HG03521 (cell line): ENCODE measurements at regions not wholly inside any gene's neighbourhood (a gene's known extent, or its start where the extent isn't known, plus 50 kb on each side); places are given as distances from the start of the nearest gene placed in this dataset.

Source experiments
- ATAC-seq: cut with Tn5 transposase; IDR thresholded peaks from one replicate; pipeline ENCODE4 v1.9.1; 2021; ENCODE audit warnings: mild to moderate bottlenecking, moderate library complexity; ENCODE audit not compliant: unreplicated experiment

DNA sequence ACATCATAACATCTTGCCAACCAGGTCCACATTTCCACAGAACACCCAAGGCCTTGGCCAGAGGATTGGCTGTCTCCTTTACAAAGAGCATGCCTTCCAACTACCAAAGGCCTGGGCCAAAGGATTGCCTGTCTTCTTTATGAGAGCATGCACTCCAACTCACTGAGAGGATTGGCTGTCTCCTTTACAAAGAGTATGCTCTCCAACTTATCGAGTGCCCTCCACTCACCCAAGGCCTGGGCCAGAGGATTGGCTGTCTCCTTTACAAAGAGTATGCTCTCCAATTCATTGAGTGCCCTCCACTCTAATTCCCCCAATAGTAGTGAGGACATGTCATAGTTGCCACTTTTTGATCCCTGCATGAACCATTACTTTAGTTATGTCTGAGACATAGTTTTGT lies 79.9 kb upstream of the TAS2R1 start:
- no peak for ATAC-seq

DNA sequence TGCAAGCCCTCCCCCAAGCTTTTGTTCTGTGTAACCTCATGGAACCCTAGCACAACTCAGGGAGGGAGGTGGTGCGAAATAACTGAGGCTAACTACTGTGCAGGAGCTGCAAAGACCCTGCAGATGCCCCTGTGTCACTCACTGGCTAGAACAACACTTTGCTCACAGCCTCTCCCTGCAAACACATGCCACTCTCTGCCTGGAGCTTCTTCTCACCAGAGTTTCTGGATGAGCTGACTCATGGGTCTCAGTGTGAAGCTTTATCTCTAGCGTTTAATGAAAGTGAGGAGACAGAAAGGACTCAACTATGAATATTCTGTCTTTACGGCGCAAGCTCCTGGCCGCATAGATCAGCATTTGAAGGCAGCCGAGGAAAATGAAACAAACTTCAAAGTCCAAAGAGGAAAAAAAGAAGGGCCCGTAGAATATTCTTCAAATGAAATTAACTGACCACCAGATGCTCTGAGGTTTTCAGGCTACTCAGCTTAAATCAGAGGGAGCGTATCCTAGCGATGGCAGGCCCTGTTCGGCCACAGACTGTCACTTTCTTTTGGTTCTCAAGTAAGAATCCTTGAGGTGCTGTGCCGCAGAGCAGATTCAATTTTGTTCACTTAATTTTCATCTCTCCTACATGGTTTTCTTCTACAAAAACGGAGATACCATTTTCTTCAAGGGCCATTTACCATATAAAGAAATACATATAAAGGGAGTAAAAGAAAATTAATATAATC lies 77.7 kb upstream of the TAS2R1 start:
- no peak for ATAC-seq

DNA sequence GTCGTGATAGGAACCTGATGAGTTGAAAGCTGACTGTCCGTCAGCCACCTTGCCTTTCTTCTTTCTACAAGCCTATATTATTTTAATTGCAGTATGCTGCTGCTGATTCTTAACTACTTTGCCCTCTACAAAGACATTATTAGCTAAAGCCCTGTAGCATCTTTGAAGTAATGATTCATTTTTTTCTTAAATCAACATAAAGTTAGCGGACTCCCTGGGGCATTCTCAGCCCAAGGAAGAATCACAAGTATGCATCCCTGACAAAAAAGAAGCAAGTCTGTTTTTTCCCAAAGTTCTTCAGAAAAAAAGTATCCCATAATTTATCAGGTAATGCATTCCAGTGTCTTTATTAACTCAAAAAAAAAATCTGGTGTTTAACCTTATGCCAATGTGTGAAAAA lies 69.5 kb upstream of the TAS2R1 start:
- ATAC-seq: no peak

- ATAC-seq: no peak
Observed at GRCh38 chr5:9698841-9699240, 68.7 kb upstream of the TAS2R1 start.

DNA sequence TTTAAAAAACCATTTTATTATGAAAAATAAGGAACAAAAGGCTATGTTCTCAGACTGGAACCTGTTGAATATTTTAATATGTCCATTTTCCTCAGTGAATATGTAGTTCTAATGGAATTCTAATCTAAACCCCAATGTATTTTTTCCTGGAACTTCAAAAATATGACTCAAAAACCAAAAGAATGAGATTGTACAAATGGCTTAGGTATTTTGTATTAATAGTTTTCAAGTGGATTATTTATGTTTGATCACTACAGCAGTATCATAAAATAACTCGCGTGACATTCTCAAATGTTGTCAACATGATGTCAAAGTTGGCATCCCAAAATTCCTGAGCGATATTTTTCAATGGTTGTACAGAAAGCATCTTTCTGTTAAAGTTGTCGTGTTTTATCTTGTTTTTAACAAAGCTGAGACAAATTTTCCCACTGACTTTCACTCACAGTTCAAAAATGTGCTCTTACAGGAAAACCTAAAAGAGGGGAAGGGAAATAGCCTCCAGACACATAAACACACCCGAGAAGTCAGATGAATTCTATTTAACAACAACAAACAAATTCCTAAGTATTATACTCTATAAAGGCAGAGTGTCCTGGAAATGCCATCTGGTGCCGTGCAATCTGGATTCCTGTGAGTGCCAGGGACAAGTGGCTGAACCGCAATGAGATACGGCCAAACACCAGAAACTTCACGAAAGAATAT lies 68.1 kb upstream of the TAS2R1 start:
- no peak for ATAC-seq

DNA sequence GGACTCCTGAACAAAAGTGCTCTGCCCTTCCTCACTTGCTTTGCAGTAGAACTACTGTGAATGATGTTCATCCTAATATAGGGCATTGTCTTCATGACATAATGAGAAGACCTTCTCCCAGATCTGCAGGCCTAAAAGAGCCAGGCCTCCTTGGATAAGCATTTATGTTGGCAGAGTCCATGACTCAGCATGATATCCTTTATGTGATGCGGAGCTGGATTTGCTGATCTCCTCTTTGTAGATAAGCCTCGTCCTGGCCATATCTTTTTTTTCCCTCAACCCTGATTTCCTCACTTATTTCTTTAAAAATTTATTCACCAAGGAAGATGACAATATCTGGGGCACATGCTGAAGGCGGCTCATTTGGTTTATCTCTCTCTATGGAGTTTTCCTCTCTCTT lies 62.4 kb upstream of the TAS2R1 start:
- no peak for ATAC-seq

- ATAC-seq: no peak
Observed at GRCh38 chr5:9691261-9691660, 61.1 kb upstream of the TAS2R1 start.

DNA sequence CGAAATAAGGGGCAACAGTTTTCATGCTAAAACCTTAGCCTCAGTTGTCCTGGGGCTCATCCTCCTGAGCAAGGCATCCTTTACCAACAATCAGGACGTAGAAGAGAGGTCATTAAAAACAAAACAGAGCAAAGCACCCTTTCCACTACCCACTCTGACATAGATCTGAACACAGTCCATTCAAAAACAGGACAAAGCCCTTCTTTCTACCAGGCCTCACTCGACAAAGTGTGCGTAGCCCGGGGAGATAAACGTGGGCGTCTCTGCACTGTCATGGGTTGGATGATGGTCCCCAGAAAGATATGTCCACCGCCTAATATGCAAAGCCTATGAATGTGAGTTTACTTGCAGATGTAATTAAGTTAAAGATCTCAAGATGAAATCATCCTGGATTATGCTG lies 60.6 kb upstream of the TAS2R1 start:
- no peak for ATAC-seq

GRCh38 chr5:9686216-9686615 lies 56.1 kb upstream of the TAS2R1 start:
- ATAC-seq: no peak

- ATAC-seq: no peak
Observed at GRCh38 chr5:9681706-9682105, 51.6 kb upstream of the TAS2R1 start.
